ENCODE measurements at regions not wholly inside any gene's neighbourhood (a gene's known extent, or its start where the extent isn't known, plus 50 kb on each side); places are given as distances from the start of the nearest gene placed in this dataset.

- no peak for TF ChIP-seq POLR2A (IDR thresholded peaks at IDR 0.05; ENCODE audit: low read depth, low read length)
- TF ChIP-seq POLR2AphosphoS5 (IDR thresholded peaks at IDR 0.05; ENCODE audit: low read depth, low read length): no peak
Measured at GRCh38 chr10:44749151-44749550, 162.0 kb upstream of the TMEM72 start.
